Stomach (tissue), 8 donors: ENCODE measurements at regions not wholly inside any gene's neighbourhood (a gene's known extent, or its start where the extent isn't known, plus 50 kb on each side); places are given as distances from the start of the nearest gene placed in this dataset.

ENCODE experiments used
- DNase-seq, 2 donors: peaks; one replicate each; pipeline versions ENCODE4 v3.0.0 to v3.0.0-alpha.2; 2013 to 2019
- H3K27ac ChIP-seq, 5 donors: fragments of 200-600 bp in 4 of 5; sonication (generic) in 4 of 5; one replicate each; pipeline ENCODE4 v1.5.1; 2013 to 2019; ENCODE audit warnings: mild to moderate bottlenecking in 1 of 5, moderate library complexity in 1 of 5
- H3K27me3 ChIP-seq, 3 donors: fragments of 200-600 bp; sonication (generic); one replicate each; pipeline ENCODE4 v1.5.1; 2017 to 2019; ENCODE audit warnings: mixed run types in 1 of 3
- H3K36me3 ChIP-seq, 4 donors: fragments of 200-600 bp; sonication (generic); 1 replicate in 3 of 4; 2 replicates in 1 of 4; pipeline ENCODE4 v1.5.1; 2016 to 2019
- H3K4me1 ChIP-seq, 4 donors: fragments of 200-600 bp; sonication (generic); one replicate each; pipeline ENCODE4 v1.5.1; 2016 to 2019
- H3K4me3 ChIP-seq, 4 donors: fragments of 200-600 bp; sonication (generic) in 3 of 4; one replicate each; pipeline ENCODE4 v1.5.1; 2016 to 2019; ENCODE audit warnings: mild to moderate bottlenecking in 1 of 4
- H3K9me3 ChIP-seq, 4 donors: fragments of 200-600 bp; sonication (generic); one replicate each; pipeline ENCODE4 v1.5.1; 2016 to 2019
- EP300 ChIP-seq: sonication (generic); formaldehyde crosslinking; IDR thresholded peaks from one replicate; pipeline ENCODE4 v1.6.1; 2017; ENCODE audit warnings: antibody characterized with exemption
- POLR2A ChIP-seq, 4 donors: fragments of 450-650 bp; IDR thresholded peaks; one replicate each; pipeline ENCODE4 v1.6.1; 2016; ENCODE audit warnings: antibody characterized with exemption in 4 of 4, control low read depth in 2 of 4, mild to moderate bottlenecking in 1 of 4, moderate library complexity in 1 of 4
- POLR2AphosphoS5 ChIP-seq, 3 donors: sonication (generic); formaldehyde crosslinking; IDR thresholded peaks; one replicate each; pipeline ENCODE4 v1.6.1; 2016; ENCODE audit warnings: antibody characterized with exemption in 3 of 3
- WGBS, 5 donors: extraction: QIAGEN DNeasy Blood & Tissue Kit in 3 of 5; methylation state at CpG; one replicate each; pipeline versions ENCODE4 v1.1.5 to v1.1.7; 2013 to 2018; 5-methylcytosine and 5-hydroxymethylcytosine counted together
- intact Hi-C: fragments of 100-400 bp; cut with DNase I; formaldehyde crosslinking; loops from one replicate; pipeline ENCODE4 v1.15.1; 2023; ENCODE audit warnings: low total_unique reads
- TF ChIP-seq, protein P1 (sequence below), 7 experiments: fragments of 450-650 bp in 4 of 7; fragments of 200-600 bp in 3 of 7; sonication (generic) in 3 of 7; IDR thresholded peaks; one replicate each; pipeline ENCODE4 v1.5.1; 2016 to 2019; ENCODE audit warnings: antibody characterized with exemption in 7 of 7, control low read depth in 2 of 7, mild to moderate bottlenecking in 1 of 7
- donor health status: healthy with polysubstance abuse.
- donor health status: Bipolar disorder and iron deficiency.
- donor health status: healthy.

DNA sequence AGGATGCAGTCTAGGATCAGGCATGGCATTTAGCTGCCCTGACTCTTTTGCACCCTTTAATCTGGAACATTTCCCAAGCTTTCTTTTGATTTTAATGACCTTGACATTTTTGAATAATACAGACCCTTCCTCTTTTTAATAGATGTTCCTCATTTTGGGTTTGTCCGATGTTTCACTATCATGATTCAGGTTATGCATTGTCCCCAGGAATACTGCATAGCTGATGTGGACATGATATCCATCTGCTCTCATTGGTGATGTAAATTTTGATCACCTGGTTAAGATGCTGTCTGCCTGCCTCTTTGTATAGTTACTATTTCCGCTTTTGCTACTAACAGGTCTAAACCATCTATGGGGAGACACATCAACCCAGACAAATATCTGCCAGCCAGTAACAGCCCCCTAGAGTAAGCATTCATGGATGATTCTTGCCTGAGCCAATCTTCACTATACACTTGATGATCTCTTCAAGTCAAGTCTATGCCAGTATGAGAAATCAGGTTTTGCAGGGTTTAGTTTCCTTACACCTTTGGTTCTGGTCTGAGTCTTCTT, 50.6 kb upstream of the ULK4 start:
- Histone ChIP-seq H3K27me3 (no peaks in the 10 kb centered on the region), H3K36me3 (no peaks in the 10 kb centered on the region), H3K4me3 (peak overlapping the region in 3 of 4 donors; percentile 84 to 97 (median 92)), H3K4me1 (peaks cover 21 to 43% (median 33%) of the 10 kb centered on the region in 4 donors), H3K9me3 (no peaks in the 10 kb centered on the region), H3K27ac (peak overlapping the region; percentile 51 to 98 (median 94))
- intact Hi-C loops: no loop called here
- TF ChIP-seq, protein P1, sequence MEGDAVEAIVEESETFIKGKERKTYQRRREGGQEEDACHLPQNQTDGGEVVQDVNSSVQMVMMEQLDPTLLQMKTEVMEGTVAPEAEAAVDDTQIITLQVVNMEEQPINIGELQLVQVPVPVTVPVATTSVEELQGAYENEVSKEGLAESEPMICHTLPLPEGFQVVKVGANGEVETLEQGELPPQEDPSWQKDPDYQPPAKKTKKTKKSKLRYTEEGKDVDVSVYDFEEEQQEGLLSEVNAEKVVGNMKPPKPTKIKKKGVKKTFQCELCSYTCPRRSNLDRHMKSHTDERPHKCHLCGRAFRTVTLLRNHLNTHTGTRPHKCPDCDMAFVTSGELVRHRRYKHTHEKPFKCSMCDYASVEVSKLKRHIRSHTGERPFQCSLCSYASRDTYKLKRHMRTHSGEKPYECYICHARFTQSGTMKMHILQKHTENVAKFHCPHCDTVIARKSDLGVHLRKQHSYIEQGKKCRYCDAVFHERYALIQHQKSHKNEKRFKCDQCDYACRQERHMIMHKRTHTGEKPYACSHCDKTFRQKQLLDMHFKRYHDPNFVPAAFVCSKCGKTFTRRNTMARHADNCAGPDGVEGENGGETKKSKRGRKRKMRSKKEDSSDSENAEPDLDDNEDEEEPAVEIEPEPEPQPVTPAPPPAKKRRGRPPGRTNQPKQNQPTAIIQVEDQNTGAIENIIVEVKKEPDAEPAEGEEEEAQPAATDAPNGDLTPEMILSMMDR (IDR thresholded peaks at IDR 0.05): no peak
- TF ChIP-seq EP300 (no peak), POLR2A (IDR thresholded peaks at IDR 0.05) (no peak), POLR2AphosphoS5 (IDR thresholded peaks at IDR 0.05) (no peak)
- DNase-seq: no peak
- WGBS, 5 donors: 48 to 67% (median 56%) methylated on average over 2 of the region's 2 CpGs
